Tibial nerve (tissue), 3 donors: ENCODE measurements at regions not wholly inside any gene's neighbourhood (a gene's known extent, or its start where the extent isn't known, plus 50 kb on each side); places are given as distances from the start of the nearest gene placed in this dataset.

ENCODE experiments used
- CTCF ChIP-seq, 5 experiments: fragments of 200-600 bp in 3 of 5; fragments of 450-650 bp in 2 of 5; sonication (generic) in 3 of 5; IDR thresholded peaks; one replicate each; pipeline ENCODE4 v1.5.1; 2016 to 2019; ENCODE audit warnings: antibody characterized with exemption in 5 of 5, mild to moderate bottlenecking in 3 of 5, moderate library complexity in 2 of 5
- POLR2A ChIP-seq, 2 donors: fragments of 450-650 bp; IDR thresholded peaks; one replicate each; pipeline ENCODE4 v1.6.1; 2017; ENCODE audit warnings: antibody characterized with exemption in 2 of 2, mild to moderate bottlenecking in 2 of 2, moderate library complexity in 2 of 2

GRCh38 chr1:201730611-201731010 is 98.3 kb upstream of the IPO9 start:
- TF ChIP-seq POLR2A (IDR thresholded peaks at IDR 0.05): no peak
- TF ChIP-seq CTCF (IDR thresholded peaks at IDR 0.05): no peak
